Parathyroid adenoma (tissue), 2 donors: ENCODE measurements at regions not wholly inside any gene's neighbourhood (a gene's known extent, or its start where the extent isn't known, plus 50 kb on each side); places are given as distances from the start of the nearest gene placed in this dataset.
"Not testable (repeated sequence)": the region's sequence is repeated elsewhere in the genome, so short reads cannot be mapped to it uniquely, and the experiment has no call there.

Experiments used
- H2AFZ ChIP-seq: fragments of 300-600 bp; sonication (generic); one replicate; pipeline ENCODE4 v1.7.0; 2017; ENCODE audit warnings: antibody characterized with exemption, mild to moderate bottlenecking
- H3K27ac ChIP-seq: fragments of 300-600 bp; sonication (generic); one replicate; pipeline ENCODE4 v1.7.0; 2017
- H3K27me3 ChIP-seq: fragments of 300-600 bp; sonication (generic); one replicate; pipeline ENCODE4 v1.7.0; 2017; ENCODE audit warnings: low read length; ENCODE audit not compliant: control insufficient read depth, insufficient read depth
- H3K36me3 ChIP-seq: fragments of 300-600 bp; sonication (generic); one replicate; pipeline ENCODE4 v1.7.0; 2017; ENCODE audit warnings: low read length; ENCODE audit not compliant: control insufficient read depth, insufficient read depth
- H3K4me1 ChIP-seq: fragments of 300-600 bp; sonication (generic); one replicate; pipeline ENCODE4 v1.7.0; 2017; ENCODE audit warnings: control low read depth
- H3K4me2 ChIP-seq: fragments of 300-600 bp; sonication (generic); one replicate; pipeline ENCODE4 v1.7.0; 2017; ENCODE audit warnings: low read length
- H3K4me3 ChIP-seq: fragments of 300-600 bp; sonication (generic); one replicate; pipeline ENCODE4 v1.7.0; 2017; ENCODE audit warnings: low read depth, low read length
- H3K79me2 ChIP-seq: fragments of 300-600 bp; sonication (generic); one replicate; pipeline ENCODE4 v1.7.0; 2017; ENCODE audit warnings: control low read depth
- H3K9ac ChIP-seq: fragments of 300-600 bp; sonication (generic); one replicate; pipeline ENCODE4 v1.7.0; 2017; ENCODE audit warnings: mild to moderate bottlenecking
- H3K9me3 ChIP-seq: fragments of 300-600 bp; sonication (generic); one replicate; pipeline ENCODE4 v1.7.0; 2017; ENCODE audit warnings: low read length; ENCODE audit not compliant: control insufficient read depth
- TF ChIP-seq, protein P1 (sequence below): fragments of 300-600 bp; sonication (generic); IDR thresholded peaks from one replicate; pipeline ENCODE4 v1.7.0; 2017; ENCODE audit warnings: antibody characterized with exemption, mild to moderate bottlenecking
- donor health status: primary hyperparathyroidism.

DNA sequence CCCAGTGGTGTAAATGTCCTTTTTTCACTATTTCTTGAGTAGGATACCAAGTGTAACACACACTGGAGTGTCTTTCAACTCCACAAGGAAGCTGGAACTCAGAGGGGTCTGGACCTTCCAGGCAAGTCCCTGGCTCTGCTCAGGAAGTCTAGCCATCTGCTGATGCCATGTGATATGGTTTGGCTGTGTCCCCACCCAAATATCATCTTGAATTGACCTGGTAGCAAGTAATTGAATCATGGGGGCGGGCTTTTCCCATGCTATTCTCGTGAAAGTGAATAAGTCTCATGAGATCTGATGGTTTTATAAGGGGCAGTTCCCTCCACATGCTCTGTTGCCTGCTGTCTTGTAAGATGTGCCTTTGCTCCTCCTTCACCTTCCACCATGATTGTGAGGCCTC is 99.4 kb upstream of the CDC42EP3 start:
- H3K27me3 ChIP-seq: no peaks in the 10 kb centered on the region
- H3K4me2 ChIP-seq: no peak overlapping the region
- TF ChIP-seq, protein P1, sequence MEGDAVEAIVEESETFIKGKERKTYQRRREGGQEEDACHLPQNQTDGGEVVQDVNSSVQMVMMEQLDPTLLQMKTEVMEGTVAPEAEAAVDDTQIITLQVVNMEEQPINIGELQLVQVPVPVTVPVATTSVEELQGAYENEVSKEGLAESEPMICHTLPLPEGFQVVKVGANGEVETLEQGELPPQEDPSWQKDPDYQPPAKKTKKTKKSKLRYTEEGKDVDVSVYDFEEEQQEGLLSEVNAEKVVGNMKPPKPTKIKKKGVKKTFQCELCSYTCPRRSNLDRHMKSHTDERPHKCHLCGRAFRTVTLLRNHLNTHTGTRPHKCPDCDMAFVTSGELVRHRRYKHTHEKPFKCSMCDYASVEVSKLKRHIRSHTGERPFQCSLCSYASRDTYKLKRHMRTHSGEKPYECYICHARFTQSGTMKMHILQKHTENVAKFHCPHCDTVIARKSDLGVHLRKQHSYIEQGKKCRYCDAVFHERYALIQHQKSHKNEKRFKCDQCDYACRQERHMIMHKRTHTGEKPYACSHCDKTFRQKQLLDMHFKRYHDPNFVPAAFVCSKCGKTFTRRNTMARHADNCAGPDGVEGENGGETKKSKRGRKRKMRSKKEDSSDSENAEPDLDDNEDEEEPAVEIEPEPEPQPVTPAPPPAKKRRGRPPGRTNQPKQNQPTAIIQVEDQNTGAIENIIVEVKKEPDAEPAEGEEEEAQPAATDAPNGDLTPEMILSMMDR: no peak
- no peak overlapping the region for H3K27ac ChIP-seq
- H3K4me3 ChIP-seq: no peak overlapping the region
- no peaks in the 10 kb centered on the region for H3K36me3 ChIP-seq
- H3K4me1 ChIP-seq: no peaks in the 10 kb centered on the region
- no peak overlapping the region for H2AFZ ChIP-seq
- no peaks in the 10 kb centered on the region for H3K9me3 ChIP-seq
- H3K9ac ChIP-seq: no peak overlapping the region
- H3K79me2 ChIP-seq: no peaks in the 10 kb centered on the region

DNA sequence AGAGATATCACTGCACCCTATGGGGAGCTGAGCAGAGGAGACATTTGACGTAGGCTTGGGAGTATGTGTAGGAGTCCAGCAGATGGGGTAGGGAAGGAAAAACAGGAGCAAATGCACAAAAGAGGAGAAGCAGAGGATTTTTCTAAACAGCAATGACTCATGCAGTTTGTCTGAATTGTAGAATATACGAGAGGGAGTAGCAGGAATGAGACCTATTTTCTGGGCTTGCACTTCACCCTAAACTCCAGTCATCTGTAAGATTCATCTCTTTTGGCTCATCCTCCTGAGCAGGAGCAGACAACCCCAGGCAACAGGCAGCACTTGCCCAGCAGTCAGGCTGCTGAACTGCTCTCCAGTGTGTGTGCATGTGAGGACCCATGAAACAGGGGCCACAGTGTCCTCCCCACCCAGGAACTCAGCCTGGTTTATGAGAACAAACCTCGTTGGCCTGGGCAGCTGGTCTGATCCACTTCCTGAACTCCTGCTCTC is 100.2 kb upstream of the CDC42EP3 start:
- TF ChIP-seq, protein P1: no peak
- Histone ChIP-seq H2AFZ (no peak overlapping the region), H3K27me3 (no peaks in the 10 kb centered on the region), H3K9ac (no peak overlapping the region), H3K4me1 (no peaks in the 10 kb centered on the region), H3K27ac (no peak overlapping the region), H3K4me3 (no peak overlapping the region), H3K79me2 (no peaks in the 10 kb centered on the region), H3K36me3 (no peaks in the 10 kb centered on the region), H3K4me2 (no peak overlapping the region), H3K9me3 (no peaks in the 10 kb centered on the region)

DNA sequence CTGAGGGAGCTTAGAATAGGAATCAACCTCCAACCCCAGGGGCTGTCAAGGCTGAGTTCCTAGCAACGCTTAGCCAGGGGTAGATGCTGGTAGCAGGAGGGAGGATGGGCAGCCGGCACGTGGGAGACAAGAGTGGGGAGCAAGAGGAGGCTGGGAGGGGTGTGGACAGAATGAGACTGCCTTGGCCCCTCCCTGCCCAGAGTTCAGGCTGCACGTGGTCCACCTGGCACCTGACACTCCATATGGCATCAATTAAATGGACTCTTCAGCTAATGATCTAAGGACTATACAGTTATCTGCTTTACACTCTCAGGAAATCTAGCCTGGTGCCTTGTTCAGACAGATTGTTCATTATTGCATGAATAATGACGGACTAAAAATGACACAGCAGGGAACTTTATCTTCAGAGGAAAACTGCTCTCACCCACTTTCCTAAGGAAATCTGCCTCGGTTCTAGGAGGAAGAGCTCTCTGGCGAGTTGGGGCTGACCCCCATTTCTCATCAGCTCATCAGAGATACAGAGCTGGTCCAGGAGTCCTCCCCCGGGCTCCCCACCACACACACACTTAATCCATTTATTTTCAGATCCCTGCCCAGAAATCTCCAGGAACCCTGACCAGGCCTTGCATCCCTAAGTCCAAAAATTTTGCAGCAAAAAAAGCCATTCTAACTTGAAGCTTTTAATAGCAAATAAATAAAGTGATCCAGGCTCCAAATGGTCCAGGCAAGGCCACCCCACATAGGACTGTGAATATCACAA is 102.1 kb upstream of the CDC42EP3 start:
- Histone ChIP-seq H3K9me3 (no peaks in the 10 kb centered on the region), H3K4me3 (no peak overlapping the region), H3K36me3 (no peaks in the 10 kb centered on the region), H3K9ac (no peak overlapping the region), H2AFZ (no peak overlapping the region), H3K27ac (no peak overlapping the region), H3K4me2 (no peak overlapping the region), H3K79me2 (no peaks in the 10 kb centered on the region), H3K4me1 (no peaks in the 10 kb centered on the region), H3K27me3 (no peaks in the 10 kb centered on the region)
- TF ChIP-seq, protein P1: no peak

DNA sequence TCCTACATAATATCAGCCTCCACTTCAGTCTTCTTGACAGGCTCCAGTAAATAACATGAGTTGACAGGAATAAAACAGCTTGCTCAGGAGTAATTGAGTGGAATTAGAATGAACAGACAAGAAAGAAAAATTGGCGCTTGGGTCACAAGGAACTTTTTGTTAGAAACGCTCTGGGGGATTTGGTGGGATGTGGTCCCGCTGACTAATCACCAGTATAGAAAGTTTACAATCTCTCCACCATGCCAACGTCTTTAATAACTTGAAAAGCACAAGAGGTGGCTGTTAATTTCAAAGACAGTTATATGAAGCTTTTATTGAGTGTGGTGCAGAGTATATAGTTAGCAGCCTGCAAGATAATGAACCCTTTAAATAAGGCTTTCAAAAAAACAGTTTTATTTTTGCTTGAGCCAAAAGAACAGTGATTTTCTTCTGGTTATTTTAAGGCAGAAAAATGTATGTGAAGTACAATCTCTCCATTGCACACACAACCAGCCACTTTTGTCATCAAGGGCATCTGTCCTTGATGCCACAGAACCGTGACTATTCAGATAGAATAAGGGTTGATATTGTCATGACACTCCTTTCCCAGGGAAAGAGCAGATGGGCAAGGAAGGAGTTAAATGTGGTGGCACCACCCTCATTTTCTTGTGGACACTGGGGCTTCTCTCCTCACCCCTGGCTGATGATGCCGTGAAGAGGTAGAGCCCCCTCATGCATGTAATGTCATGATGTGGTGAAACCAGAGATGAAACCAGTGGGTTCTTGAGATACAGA is 102.9 kb upstream of the CDC42EP3 start:
- H3K27ac ChIP-seq, H2AFZ ChIP-seq: not testable (repeated sequence)

More for the DNA sequence above, 102.9 kb upstream of the CDC42EP3 start:
- H3K36me3 ChIP-seq, H3K4me2 ChIP-seq, H3K4me3 ChIP-seq, H3K9me3 ChIP-seq, H3K27me3 ChIP-seq, H3K79me2 ChIP-seq, H3K4me1 ChIP-seq, H3K9ac ChIP-seq: not testable (repeated sequence)
